ENCODE measurements at regions not wholly inside any gene's neighbourhood (a gene's known extent, or its start where the extent isn't known, plus 50 kb on each side); places are given as distances from the start of the nearest gene placed in this dataset.
"Not testable (repeated sequence)": the region's sequence is repeated elsewhere in the genome, so short reads cannot be mapped to it uniquely, and the experiment has no call there.

- Histone ChIP-seq H3K27ac (no peak overlapping the region), H3K36me3 (no peaks in the 10 kb centered on the region), H3K4me1 (no peaks in the 10 kb centered on the region), H3K9me3 (no peaks in the 10 kb centered on the region), H3K27me3 (no peaks in the 10 kb centered on the region), H3K4me3 (replicated peaks in 1 of 3) (no peak overlapping the region)
- TF ChIP-seq CTCF (IDR thresholded peaks at IDR 0.05) (no peak), POLR2A (IDR thresholded peaks at IDR 0.05) (no peak)
- no peak for DNase-seq
- intact Hi-C loops (cut with DNase I) = no loop called here
- WGBS, 2 donors = 55 to 68% methylated on average over 2 of the region's 2 CpGs
Measured at GRCh38 chr9:90720621-90721265, 78.1 kb upstream of the DIRAS2 start.

- Histone ChIP-seq H3K4me1 (no peaks in the 10 kb centered on the region), H3K9me3 (no peaks in the 10 kb centered on the region), H3K27me3 (no peaks in the 10 kb centered on the region), H3K27ac (no peak overlapping the region), H3K36me3 (no peaks in the 10 kb centered on the region), H3K4me3 (replicated peaks in 1 of 3) (no peak overlapping the region)
- TF ChIP-seq CTCF (IDR thresholded peaks at IDR 0.05) (no peak), POLR2A (IDR thresholded peaks at IDR 0.05) (no peak)
- no peak for DNase-seq
- intact Hi-C loops (cut with DNase I) = no loop called here
- 87 to 88% methylated on average over 2 of the region's 2 CpGs for WGBS, 2 donors
Measured at GRCh38 chr9:90706230-90706629, 63.6 kb upstream of the DIRAS2 start.

- no peak for TF ChIP-seq CTCF (IDR thresholded peaks at IDR 0.05)
- no peak for TF ChIP-seq POLR2A (IDR thresholded peaks at IDR 0.05)
- Histone ChIP-seq H3K27me3 (no peaks in the 10 kb centered on the region), H3K27ac (no peak overlapping the region), H3K4me3 (replicated peaks in 1 of 3) (no peak overlapping the region), H3K4me1 (no peaks in the 10 kb centered on the region), H3K36me3 (no peaks in the 10 kb centered on the region), H3K9me3 (no peaks in the 10 kb centered on the region)
- 95 to 98% methylated on average over 2 of the region's 2 CpGs for WGBS, 2 donors
- no peak for DNase-seq
- intact Hi-C loops (cut with DNase I) = no loop called here
Measured at GRCh38 chr9:90702441-90702955, 59.9 kb upstream of the DIRAS2 start.

GRCh38 chr9:90698871-90699440, 56.3 kb upstream of the DIRAS2 start:
- intact Hi-C loops (cut with DNase I) = no loop called here
- TF ChIP-seq POLR2A (IDR thresholded peaks at IDR 0.05) = no peak
- Histone ChIP-seq H3K4me1 (no peaks in the 10 kb centered on the region), H3K27me3 (no peaks in the 10 kb centered on the region), H3K36me3 (no peaks in the 10 kb centered on the region), H3K4me3 (replicated peaks in 1 of 3) (no peak overlapping the region), H3K27ac (no peak overlapping the region), H3K9me3 (no peaks in the 10 kb centered on the region)
- WGBS, 2 donors = 82 to 88% methylated on average over 6 of the region's 6 CpGs
- no peak for DNase-seq

- WGBS, 2 donors = 88% methylated on average over 5 of the region's 5 CpGs
- H3K9me3 ChIP-seq = no peaks in the 10 kb centered on the region
- H3K4me1 ChIP-seq = no peaks in the 10 kb centered on the region
- DNase-seq = no peak
- H3K4me3 ChIP-seq (replicated peaks in 1 of 3) = no peak overlapping the region
- no peaks in the 10 kb centered on the region for H3K27me3 ChIP-seq
- no peaks in the 10 kb centered on the region for H3K36me3 ChIP-seq
- TF ChIP-seq CTCF (IDR thresholded peaks at IDR 0.05) (no peak), POLR2A (IDR thresholded peaks at IDR 0.05) (no peak)
- intact Hi-C loops (cut with DNase I) = no loop called here
- H3K27ac ChIP-seq = no peak overlapping the region
Measured at GRCh38 chr9:90697808-90698207, 55.2 kb upstream of the DIRAS2 start.

- H3K4me3 ChIP-seq (replicated peaks in 1 of 3); H3K36me3 ChIP-seq; H3K27me3 ChIP-seq; H3K4me1 ChIP-seq; H3K9me3 ChIP-seq; intact Hi-C loops (cut with DNase I); H3K27ac ChIP-seq; DNase-seq: not testable (repeated sequence)
- 91 to 97% methylated on average over 1 of the region's 1 CpG for WGBS, 2 donors
Measured at GRCh38 chr9:90694187-90694586, 51.6 kb upstream of the DIRAS2 start.
